ENCODE measurements at regions not wholly inside any gene's neighbourhood (a gene's known extent, or its start where the extent isn't known, plus 50 kb on each side); places are given as distances from the start of the nearest gene placed in this dataset.
"Not testable (repeated sequence)": the region's sequence is repeated elsewhere in the genome, so short reads cannot be mapped to it uniquely, and the experiment has no call there.

DNA sequence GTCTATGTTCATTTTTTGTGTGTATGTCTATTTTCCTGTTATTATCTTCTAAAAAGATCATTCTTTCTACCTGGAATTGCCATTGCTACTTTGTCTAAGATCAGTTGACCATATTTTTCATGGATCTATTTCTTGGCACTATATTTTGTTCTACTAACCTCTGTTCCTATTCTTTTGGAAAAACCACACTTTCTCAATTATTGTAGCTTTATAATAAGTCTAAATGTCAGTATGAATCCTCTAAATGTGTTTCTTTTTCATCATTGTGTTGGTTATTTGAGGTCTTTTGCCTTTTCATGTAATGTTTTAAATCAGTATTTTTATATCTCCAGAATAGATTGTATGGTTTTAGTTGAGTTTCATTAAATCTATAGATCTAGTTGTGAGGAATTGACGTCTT is 798.3 kb downstream of the FAT4 start:
- no peak for FAIRE-seq
- no peak for DNase-seq (ENCODE audit: low spot score)

DNA sequence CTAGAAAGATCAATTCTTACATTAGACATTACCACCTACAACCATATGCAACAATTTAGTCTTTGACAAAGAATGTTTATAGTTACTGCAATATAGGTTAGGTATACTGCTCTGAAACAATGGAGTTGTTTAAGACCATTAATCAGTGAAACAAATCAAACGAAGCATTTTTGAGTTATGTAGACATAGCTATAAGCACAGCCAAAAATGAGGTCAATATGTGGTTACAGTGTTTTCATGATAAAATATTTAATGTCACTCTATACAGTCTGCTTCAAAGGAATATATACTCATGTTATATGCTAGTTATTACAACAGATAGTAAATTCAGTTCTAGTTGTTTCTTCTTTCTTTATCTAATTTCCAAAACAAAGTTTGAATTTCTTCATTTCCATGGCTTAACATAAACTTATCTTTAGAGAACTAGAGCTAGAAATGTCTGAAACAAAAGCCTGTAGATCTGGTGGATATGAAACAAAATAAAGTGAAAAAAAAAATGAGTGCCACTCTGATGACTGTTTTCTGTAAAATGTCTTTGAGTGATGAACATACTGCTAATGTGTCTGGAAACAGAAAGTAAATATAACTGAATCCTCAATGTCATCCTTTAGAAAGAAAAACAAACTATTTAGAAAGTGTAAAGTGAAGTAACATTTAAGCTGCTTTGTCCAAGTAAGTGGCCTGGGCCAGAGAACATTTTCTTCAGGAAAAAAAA is 809.0 kb downstream of the FAT4 start:
- DNase-seq (ENCODE audit: low spot score) (no peak), FAIRE-seq (no peak)

GRCh38 chr4:126124818-126125217 is 810.1 kb downstream of the FAT4 start:
- FAIRE-seq (no peak), DNase-seq (ENCODE audit: low spot score) (no peak)

GRCh38 chr4:126130215-126130614 is 815.5 kb downstream of the FAT4 start:
- DNase-seq (ENCODE audit: low spot score) (no peak), FAIRE-seq (no peak)

DNA sequence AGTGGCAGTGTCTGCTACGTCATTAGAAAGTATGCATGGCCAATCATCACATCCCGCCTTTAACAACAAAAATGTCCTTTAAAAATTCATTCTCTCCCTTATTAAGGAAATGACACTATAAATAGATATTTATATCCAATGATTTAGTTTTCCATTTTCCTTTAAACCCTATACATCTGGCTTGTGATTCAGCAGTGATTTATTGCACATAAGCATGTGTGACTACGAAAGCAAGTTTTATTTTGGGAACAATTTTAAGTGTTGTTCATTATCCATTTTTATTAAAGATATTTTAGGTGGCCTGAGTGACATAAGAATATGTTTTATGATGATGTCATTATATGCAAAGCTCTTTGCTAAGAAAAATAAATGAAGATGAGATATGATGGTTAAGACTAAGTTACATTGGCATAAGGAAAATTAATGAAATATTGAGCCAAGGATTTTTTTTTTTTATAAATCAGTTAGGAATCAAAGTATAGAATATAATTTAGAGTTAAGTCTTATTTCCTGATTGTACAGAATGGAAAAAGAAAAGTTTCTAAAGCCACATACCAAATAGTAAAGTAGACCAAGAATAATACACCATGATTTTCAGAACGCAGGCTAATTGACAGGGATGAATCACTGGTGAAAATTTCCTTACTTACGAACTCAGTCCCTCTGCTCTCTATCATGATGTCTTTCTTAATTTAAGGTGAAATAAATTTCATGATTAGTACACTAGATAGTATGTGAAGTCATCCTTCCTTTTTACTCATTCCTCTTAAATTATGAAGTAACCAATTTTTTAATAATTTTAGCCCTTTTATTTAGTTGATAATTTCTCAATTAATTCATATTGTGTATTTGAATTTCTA is 822.4 kb downstream of the FAT4 start:
- no peak for DNase-seq (ENCODE audit: low spot score)
- FAIRE-seq = no peak

- DNase-seq (ENCODE audit: low spot score) (no peak), FAIRE-seq (no peak)
Measured at GRCh38 chr4:126137782-126138170, 823.0 kb downstream of the FAT4 start.

DNA sequence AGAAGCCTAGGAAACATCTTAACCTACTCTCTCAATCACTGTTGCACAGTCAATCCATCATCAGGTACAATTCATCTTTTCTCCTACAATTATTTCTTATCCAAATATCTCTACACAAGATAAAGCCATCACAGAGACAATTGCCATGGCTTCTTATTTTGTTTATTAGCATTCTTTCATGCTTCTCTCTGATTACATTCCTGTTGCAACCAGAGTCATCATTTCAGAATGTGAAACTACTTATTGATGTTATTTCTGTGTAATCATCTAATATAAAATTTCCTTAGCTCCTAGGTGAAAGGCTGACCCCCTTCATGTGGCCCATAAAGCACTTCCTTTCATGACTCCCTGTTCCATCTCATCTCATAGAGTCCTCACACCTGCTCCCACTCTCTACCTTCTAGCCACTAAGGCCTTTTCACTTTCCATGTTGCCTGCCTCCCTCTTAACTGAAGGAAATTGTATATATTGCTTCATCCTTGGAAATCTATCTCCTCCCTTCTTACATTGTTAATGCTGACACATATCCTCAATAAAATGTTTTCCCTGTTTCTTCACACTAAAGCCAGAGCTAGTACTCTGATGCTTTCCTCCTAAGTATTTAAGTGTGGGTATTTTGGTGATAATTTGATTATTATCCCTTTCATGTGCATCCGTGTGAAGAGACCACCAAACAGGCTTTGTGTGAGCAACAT is 829.9 kb downstream of the FAT4 start:
- FAIRE-seq (no peak), DNase-seq (ENCODE audit: low spot score) (no peak)

GRCh38 chr4:126168484-126168883 is 853.7 kb downstream of the FAT4 start:
- DNase-seq (ENCODE audit: low spot score) = no peak
- FAIRE-seq = no peak

GRCh38 chr4:126172126-126172525 is 857.4 kb downstream of the FAT4 start:
- no peak for DNase-seq (ENCODE audit: low spot score)
- no peak for FAIRE-seq

DNA sequence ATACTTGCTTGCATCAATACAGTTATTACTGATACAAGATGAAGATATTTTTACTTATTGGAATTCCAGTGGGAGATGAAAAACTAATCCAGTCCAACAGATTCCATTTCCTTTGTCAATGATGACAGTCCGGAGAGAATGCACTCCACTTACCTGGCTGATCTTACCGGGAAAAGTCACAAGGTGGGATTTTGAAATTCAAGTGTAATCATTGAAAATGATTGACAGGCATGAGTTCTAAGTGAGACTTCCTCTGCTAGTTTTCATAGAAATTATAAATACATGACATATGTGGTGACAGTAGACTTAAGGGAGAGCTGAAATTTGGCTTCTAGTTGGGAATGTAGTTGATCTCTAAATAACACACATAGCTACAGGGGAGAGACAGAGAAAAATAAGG is 859.9 kb downstream of the FAT4 start:
- DNase-seq (ENCODE audit: low spot score) = no peak
- FAIRE-seq = no peak

DNA sequence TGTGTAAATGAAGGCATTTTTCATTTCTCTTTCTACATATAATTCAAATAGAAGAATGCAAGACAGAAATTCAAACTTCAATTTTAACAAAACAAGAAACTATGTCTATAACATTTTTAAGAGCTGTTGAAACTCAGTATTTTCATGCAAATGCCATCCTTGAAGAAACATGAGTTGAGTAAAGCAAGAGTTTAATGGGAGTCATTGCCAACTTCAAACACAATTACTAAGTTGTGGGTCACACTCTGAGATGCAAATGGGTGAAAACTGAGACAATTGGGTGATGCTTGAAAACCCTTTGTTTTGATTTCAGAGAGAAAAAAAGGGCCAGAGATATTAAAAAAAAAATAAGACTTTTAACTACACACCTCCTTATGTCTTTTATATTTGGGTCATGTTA is 865.9 kb downstream of the FAT4 start:
- FAIRE-seq = no peak
- no peak for DNase-seq (ENCODE audit: low spot score)

DNA sequence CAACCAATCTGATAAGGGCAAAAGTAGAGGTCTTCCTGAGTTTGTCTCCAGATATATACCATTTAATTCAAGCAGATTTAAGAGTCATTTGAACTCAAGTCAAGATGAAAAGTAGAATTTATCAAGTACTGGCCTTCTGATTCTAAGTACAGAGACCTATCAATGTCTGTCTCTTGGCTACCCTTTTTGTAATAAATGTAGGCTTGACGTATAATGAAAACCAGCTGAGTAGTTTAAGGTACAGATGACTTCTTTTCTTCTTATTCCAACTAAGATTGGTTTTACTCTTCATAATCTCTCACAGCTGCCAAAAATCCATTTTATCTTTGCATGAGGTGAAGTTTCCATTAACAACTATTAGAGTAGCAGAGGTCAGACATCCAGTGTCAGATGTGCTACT is 867.6 kb downstream of the FAT4 start:
- FAIRE-seq = no peak
- DNase-seq (ENCODE audit: low spot score) = no peak

DNA sequence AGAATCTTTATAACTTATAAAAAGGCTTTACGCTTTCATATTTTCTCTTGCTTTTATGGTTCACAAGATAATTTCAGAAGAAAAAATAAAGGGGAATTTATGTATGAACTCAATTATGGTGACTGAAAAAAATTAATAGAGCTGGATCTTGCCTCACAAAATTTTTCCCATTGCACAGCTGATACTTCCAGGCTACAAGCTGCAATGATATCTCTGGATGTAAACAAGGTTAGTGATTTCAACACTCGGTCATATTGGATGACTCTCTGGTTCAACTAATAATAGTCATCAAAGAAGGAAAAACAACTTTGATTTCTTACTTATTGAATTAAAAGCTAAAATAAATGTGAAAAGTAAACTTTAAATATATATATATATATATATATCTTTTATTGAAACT is 868.0 kb downstream of the FAT4 start:
- DNase-seq (ENCODE audit: low spot score) (no peak), FAIRE-seq (no peak)

DNA sequence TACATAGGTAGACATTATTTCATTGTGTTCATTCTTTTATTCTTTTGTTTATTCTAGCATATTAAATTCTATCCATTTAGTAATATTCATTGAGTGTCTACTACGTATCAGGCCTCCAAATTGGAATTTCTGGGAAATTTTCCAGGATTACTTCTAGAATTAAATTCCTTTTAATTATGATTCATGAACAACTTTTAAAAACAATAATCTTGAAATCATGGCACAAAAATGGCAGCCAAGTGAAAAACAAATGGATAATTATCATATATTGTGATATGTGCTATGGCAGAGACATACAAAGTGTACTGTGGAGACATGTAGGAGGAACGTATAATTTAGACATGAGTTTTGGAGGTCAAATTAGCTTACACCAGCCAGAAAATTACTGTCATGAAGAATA is 868.5 kb downstream of the FAT4 start:
- FAIRE-seq = no peak
- DNase-seq (ENCODE audit: low spot score) = no peak

- FAIRE-seq (no peak), DNase-seq (ENCODE audit: low spot score) (no peak)
Measured at GRCh38 chr4:126191536-126191935, 876.8 kb downstream of the FAT4 start.

DNA sequence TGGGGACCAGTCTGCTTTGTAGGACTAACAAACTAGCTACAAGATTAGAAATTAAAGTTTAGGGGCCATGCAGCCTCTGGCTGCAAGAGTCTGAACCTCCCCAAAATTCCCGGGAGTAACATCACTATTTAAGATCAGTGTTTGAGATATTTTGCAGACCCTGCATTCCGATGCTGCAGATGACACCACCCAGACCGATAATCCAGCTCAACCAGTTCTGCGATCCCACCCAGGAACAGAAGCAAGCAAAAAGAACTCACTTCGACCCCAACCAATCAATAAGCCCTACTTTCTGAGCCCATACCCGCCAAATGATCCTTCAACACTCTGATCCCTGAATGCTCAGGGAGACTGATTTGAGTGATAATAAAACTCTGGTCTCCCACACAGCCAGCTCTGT is 877.8 kb downstream of the FAT4 start:
- DNase-seq (ENCODE audit: low spot score) (no peak), FAIRE-seq (no peak)

DNA sequence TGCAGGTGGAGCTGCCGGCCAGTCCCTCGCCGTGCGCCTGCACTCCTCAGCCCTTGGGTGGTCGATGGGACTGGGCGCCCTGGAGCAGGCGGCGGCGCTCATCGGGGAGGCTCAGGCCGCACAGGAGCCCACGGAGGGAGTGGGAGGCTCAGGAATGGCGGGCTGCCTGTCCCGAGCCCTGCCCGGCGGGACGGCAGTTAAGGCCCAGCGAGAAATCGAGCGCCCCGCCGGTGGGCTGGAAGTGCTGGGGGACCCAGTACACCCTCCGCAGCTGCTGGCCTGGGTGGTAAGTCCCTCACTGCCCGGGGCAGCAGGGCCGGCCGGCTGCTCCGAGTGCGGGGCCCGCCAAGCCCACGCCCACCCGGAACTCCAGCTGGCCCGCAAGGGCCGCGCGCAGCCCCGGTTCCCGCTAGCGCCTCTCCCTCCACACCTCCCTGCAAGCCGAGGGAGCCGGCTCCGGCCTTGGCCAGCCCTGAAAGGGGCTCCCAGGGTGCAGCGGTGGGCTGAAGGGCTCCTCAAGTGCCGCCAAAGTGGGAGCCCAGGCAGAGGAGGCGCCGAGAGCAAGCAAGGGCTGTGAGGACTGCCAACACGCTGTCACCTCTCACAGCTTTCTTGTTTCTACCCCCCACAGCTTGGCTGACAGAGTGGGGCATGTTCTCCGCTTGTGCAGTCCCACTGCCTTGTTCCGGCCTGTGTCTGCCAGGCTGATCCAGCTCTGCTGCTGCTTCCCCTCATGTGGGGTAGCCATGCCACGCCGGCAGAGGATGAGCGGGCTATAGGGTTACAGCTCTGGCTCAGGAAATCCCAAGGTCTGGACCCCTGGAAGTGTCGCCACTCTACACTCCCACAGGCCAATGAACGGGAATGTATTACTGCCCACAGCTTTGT is 886.7 kb downstream of the FAT4 start:
- not testable (repeated sequence) for FAIRE-seq; DNase-seq (ENCODE audit: low spot score)

DNA sequence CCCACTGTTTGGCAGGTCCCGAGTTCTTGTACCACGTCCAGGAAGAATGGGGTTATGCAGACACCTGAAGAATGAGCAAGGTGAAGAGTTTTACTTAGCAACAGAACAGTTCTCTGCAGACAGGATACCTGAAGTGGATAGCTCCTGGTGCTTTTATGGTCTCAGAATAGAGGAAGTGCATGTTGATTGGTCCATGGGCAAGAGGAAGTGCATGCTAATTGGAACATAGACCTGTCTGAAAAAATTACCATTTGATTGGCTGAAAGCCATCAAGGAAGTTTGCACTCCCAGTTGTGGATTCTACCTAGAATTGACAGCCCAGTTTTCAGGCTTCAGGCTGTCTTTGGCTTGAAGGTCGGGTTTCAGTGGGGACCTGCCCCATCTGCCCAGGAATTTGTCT is 887.5 kb downstream of the FAT4 start:
- no peak for FAIRE-seq
- no peak for DNase-seq (ENCODE audit: low spot score)

GRCh38 chr4:126207910-126208309 is 893.2 kb downstream of the FAT4 start:
- DNase-seq (ENCODE audit: low spot score) (no peak), FAIRE-seq (no peak)

- no peak for FAIRE-seq
Measured at GRCh38 chr4:126209147-126209546, 894.4 kb downstream of the FAT4 start.

GRCh38 chr4:126213996-126214395 is 899.2 kb downstream of the FAT4 start:
- no peak for FAIRE-seq
- DNase-seq (ENCODE audit: low spot score) = no peak

More at GRCh38 chr4:126209147-126209546, 894.4 kb downstream of the FAT4 start:
- no peak for DNase-seq (ENCODE audit: low spot score)
